ENCODE measurements at regions not wholly inside any gene's neighbourhood (a gene's known extent, or its start where the extent isn't known, plus 50 kb on each side); places are given as distances from the start of the nearest gene placed in this dataset.
"Not testable (repeated sequence)": the region's sequence is repeated elsewhere in the genome, so short reads cannot be mapped to it uniquely, and the experiment has no call there.

- Histone ChIP-seq H4K20me1 (ENCODE audit: insufficient read depth, low read length) (no peaks in the 10 kb centered on the region), H3K9ac (ENCODE audit: low read length) (peak overlapping the region; percentile 31; the same call in 1 of the 2 replicates), H3F3A (ENCODE audit: insufficient read depth, low read length) (peaks cover 13% of the 10 kb centered on the region), H3K36me3 (replicated peaks; ENCODE audit: insufficient read depth, low read length) (no peaks in the 10 kb centered on the region), H3K27me3 (replicated peaks; ENCODE audit: insufficient read depth, low read length) (peaks cover 3% of the 10 kb centered on the region; the same call in 1 of the 2 replicates), H3K27ac (ENCODE audit: low read length) (no peak overlapping the region), H3K4me1 (ENCODE audit: low read length) (peaks cover 23% of the 10 kb centered on the region), H2AFZ (ENCODE audit: low read length) (no peak overlapping the region), H3K79me2 (ENCODE audit: low read length) (no peaks in the 10 kb centered on the region), H3K4me2 (ENCODE audit: low read depth, low read length) (peak overlapping the region; percentile 63; the same call in 1 of the 2 replicates), H3K9me2 (replicated peaks; ENCODE audit: insufficient read depth, low read length) (no peaks in the 10 kb centered on the region), H3K4me3 (ENCODE audit: low read length) (peak overlapping the region; percentile 57), H3K9me3 (replicated peaks; ENCODE audit: insufficient read depth, low read length) (no peaks in the 10 kb centered on the region)
- TF ChIP-seq CTCF (IDR thresholded peaks at IDR 0.05; ENCODE audit: low read length), result no peak
- peak; percentile 53 for DNase-seq
Measured at GRCh38 chr15:22257047-22258008, 177.0 kb downstream of the OR4M2 start.

GRCh38 chr15:22258009-22258397 is 177.7 kb downstream of the OR4M2 start:
- Histone ChIP-seq H3K4me3 (ENCODE audit: low read length) (no peak overlapping the region; the same call in 1 of the 2 replicates), H3K9ac (ENCODE audit: low read length) (no peak overlapping the region), H3K27me3 (replicated peaks; ENCODE audit: insufficient read depth, low read length) (peaks cover 3% of the 10 kb centered on the region; the same call in 1 of the 2 replicates), H2AFZ (ENCODE audit: low read length) (no peak overlapping the region), H3K79me2 (ENCODE audit: low read length) (no peaks in the 10 kb centered on the region), H3K9me3 (replicated peaks; ENCODE audit: insufficient read depth, low read length) (no peaks in the 10 kb centered on the region), H3K36me3 (replicated peaks; ENCODE audit: insufficient read depth, low read length) (no peaks in the 10 kb centered on the region), H3K9me2 (replicated peaks; ENCODE audit: insufficient read depth, low read length) (no peaks in the 10 kb centered on the region), H3K27ac (ENCODE audit: low read length) (no peak overlapping the region), H4K20me1 (ENCODE audit: insufficient read depth, low read length) (no peaks in the 10 kb centered on the region), H3K4me1 (ENCODE audit: low read length) (peaks cover 20% of the 10 kb centered on the region), H3F3A (ENCODE audit: insufficient read depth, low read length) (peaks cover 13% of the 10 kb centered on the region), H3K4me2 (ENCODE audit: low read depth, low read length) (no peak overlapping the region)
- DNase-seq, result no peak
- TF ChIP-seq EZH2 (optimal IDR thresholded peaks at IDR 0.05; ENCODE audit: low read depth, low read length) (no peak), CTCF (IDR thresholded peaks at IDR 0.05; ENCODE audit: low read length) (no peak), EZH2phosphoT487 (IDR thresholded peaks at IDR 0.05; ENCODE audit: low read length) (no peak)

- Histone ChIP-seq H2AFZ (ENCODE audit: low read length) (no peak overlapping the region), H3K4me3 (ENCODE audit: low read length) (no peak overlapping the region), H3K27ac (ENCODE audit: low read length) (no peak overlapping the region), H3K27me3 (replicated peaks; ENCODE audit: insufficient read depth, low read length) (peaks cover 3% of the 10 kb centered on the region; the same call in 1 of the 2 replicates), H4K20me1 (ENCODE audit: insufficient read depth, low read length) (no peaks in the 10 kb centered on the region), H3K79me2 (ENCODE audit: low read length) (no peaks in the 10 kb centered on the region), H3K4me2 (ENCODE audit: low read depth, low read length) (no peak overlapping the region), H3F3A (ENCODE audit: insufficient read depth, low read length) (peaks cover 11% of the 10 kb centered on the region), H3K9me2 (replicated peaks; ENCODE audit: insufficient read depth, low read length) (no peaks in the 10 kb centered on the region), H3K4me1 (ENCODE audit: low read length) (peaks cover 14% of the 10 kb centered on the region), H3K9ac (ENCODE audit: low read length) (no peak overlapping the region), H3K36me3 (replicated peaks; ENCODE audit: insufficient read depth, low read length) (no peaks in the 10 kb centered on the region), H3K9me3 (replicated peaks; ENCODE audit: insufficient read depth, low read length) (no peaks in the 10 kb centered on the region)
- DNase-seq, result no peak
- TF ChIP-seq EZH2 (optimal IDR thresholded peaks at IDR 0.05; ENCODE audit: low read depth, low read length) (no peak), EZH2phosphoT487 (IDR thresholded peaks at IDR 0.05; ENCODE audit: low read length) (no peak), CTCF (IDR thresholded peaks at IDR 0.05; ENCODE audit: low read length) (no peak)
Measured at GRCh38 chr15:22258398-22259150, 178.2 kb downstream of the OR4M2 start.

GRCh38 chr15:22259151-22259750 is 178.9 kb downstream of the OR4M2 start:
- not testable (repeated sequence) for H3K27me3 ChIP-seq (replicated peaks; ENCODE audit: insufficient read depth, low read length); H3K27ac ChIP-seq (ENCODE audit: low read length); H3K4me2 ChIP-seq (ENCODE audit: low read depth, low read length); H3K4me1 ChIP-seq (ENCODE audit: low read length); H2AFZ ChIP-seq (ENCODE audit: low read length); DNase-seq; H4K20me1 ChIP-seq (ENCODE audit: insufficient read depth, low read length); H3K79me2 ChIP-seq (ENCODE audit: low read length); H3F3A ChIP-seq (ENCODE audit: insufficient read depth, low read length); H3K4me3 ChIP-seq (ENCODE audit: low read length); H3K9me2 ChIP-seq (replicated peaks; ENCODE audit: insufficient read depth, low read length); H3K9ac ChIP-seq (ENCODE audit: low read length); H3K36me3 ChIP-seq (replicated peaks; ENCODE audit: insufficient read depth, low read length); H3K9me3 ChIP-seq (replicated peaks; ENCODE audit: insufficient read depth, low read length)

All from MM.1S (cell line).